GM12872 (cell line): ENCODE measurements at regions not wholly inside any gene's neighbourhood (a gene's known extent, or its start where the extent isn't known, plus 50 kb on each side); places are given as distances from the start of the nearest gene placed in this dataset.

Experiments
- TF ChIP-seq, protein P1 (sequence below): IDR thresholded peaks from 3 replicates; pipeline ENCODE4 v1.5.1; 2011; ENCODE audit warnings: low read depth, mild to moderate bottlenecking, low read length, moderate library complexity; ENCODE audit not compliant: insufficient read depth

DNA sequence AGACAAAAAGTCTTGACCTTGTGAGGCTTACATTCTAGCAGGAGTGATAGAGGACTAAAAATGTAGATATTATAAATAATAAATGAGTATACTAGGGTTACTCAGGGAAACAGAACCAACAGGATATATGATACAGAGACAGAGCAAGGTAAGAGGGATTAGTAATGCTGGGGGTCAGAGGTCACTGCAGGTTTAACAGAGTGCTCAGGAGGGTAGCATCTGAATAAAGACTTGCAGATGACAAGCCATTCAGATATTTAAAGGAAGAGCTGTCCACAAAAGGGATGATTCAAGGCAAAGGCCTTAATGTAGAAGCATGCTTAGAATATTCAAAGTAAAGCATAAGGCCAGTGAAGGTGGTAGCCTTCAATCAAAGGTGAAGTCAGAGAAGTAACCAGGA, 65.6 kb upstream of the SEMA6A start:
- TF ChIP-seq, protein P1, sequence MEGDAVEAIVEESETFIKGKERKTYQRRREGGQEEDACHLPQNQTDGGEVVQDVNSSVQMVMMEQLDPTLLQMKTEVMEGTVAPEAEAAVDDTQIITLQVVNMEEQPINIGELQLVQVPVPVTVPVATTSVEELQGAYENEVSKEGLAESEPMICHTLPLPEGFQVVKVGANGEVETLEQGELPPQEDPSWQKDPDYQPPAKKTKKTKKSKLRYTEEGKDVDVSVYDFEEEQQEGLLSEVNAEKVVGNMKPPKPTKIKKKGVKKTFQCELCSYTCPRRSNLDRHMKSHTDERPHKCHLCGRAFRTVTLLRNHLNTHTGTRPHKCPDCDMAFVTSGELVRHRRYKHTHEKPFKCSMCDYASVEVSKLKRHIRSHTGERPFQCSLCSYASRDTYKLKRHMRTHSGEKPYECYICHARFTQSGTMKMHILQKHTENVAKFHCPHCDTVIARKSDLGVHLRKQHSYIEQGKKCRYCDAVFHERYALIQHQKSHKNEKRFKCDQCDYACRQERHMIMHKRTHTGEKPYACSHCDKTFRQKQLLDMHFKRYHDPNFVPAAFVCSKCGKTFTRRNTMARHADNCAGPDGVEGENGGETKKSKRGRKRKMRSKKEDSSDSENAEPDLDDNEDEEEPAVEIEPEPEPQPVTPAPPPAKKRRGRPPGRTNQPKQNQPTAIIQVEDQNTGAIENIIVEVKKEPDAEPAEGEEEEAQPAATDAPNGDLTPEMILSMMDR, result no peak

DNA sequence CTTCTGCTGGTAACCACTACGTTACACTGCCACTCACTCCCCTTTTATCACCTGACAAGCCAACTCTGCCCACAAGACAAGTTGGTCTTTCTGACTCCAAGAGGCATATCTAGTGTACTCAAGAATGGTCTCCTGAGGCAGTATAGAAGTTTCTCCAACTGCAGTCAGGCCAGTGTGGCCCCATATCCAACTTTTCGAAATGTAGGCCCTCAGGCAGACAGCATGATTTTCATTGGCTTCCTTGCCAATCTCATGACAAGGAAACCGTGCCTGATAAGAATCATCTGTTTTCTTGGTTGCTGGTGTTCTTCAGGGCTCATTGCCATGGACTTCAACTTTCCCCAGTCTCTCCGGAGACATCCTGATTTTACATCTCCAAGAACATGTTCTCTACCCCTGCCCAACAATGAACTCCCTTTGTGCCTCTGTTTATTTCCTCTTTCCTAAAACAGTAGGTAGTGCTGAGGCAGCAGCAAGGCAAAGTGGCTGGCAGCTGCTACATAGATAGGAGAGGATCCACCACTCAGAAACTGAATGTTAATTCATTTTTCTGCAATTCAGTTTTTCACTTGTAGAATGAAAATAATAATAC, 62.6 kb upstream of the SEMA6A start:
- TF ChIP-seq, protein P1, result no peak

DNA sequence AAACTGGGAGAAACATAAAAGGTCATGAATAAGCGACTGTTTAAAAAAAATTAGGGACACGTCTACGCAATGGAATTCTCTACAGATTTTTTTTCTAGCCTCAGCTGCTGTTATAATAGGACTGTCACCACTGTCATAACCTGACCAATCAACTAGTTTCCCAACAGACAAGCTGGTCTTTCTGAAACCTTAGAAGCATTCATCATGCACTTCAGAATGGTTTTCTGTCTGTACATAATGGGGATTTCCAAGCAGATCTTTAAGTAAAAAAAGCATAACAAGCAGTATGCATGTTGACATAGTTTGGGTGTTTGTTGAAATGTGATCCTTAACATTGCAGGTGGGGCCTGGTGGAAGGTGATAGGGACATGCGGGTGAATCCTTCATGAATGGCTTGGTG, 58.3 kb upstream of the SEMA6A start:
- TF ChIP-seq, protein P1, result no peak

DNA sequence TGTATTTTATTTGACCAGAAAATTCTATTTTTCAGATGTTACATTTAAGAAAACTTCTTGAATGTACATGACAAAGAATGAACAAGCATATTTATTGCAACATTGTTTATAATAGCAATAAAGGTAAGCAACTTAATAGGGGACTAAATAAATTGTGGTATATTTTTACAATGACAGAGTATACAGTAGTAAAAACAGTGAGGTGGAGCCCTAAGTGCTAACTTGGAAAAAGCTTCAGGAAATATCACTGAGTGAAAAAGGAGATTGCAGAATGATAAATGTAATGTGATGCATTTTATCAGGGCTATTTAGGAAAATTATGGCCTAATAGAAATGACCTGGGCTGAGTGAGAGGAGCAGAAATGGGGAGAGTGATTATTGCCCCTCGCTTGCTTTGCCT, 56.5 kb upstream of the SEMA6A start:
- TF ChIP-seq, protein P1, result no peak

DNA sequence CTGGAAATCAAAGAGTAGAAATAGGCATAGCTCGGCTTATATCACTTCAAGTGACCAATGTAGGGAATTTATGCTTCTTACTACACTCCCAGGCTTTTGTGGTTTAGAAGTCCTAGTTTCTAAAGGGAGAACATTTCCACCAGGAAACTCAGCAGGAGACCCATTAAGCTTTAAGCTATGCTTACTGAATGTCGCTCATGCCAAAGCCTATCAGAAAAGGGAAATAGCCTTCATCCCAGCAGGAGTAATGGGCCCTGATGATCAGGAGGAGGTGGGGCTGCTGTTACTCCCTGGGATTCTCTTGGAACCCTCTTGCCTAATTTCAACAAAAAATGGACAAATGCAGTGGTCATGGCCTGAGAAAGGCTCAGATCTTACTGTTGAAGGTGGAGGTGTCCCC, 54.5 kb upstream of the SEMA6A start:
- TF ChIP-seq, protein P1, result no peak

DNA sequence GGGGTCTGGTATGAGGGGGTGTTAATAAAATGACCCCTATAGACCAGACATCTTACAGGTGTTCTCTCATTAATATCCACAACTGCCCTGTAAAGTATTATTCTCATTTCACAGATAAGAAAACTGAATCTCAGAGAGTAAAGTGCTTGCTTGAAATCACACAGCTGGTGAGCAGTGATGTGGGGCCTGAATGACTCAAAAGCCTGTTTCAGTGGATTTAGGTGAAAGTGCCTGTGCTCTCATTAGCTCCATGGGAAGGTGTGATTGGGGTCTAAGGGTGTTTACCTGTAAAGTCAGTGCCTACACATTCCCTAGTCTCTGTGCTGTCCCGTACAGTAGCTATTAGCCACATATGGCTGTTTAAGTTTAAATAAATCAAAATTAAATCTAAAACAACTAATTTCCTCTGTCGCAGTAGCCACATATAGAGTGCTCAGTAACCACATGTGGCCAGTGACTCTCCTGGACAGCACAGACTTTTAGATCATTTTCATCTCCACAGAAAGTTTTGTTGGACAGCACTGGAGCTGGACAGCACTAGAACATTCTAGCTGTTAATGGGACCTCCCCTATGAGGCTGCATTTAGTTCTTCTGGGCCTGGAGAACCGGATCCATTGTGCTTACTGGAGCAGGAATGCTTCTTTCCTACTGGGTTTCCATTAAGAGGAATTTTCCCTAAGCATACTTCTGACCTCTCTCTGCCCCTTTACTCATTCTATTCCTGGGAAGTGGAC, 52.5 kb upstream of the SEMA6A start:
- TF ChIP-seq, protein P1, result no peak

DNA sequence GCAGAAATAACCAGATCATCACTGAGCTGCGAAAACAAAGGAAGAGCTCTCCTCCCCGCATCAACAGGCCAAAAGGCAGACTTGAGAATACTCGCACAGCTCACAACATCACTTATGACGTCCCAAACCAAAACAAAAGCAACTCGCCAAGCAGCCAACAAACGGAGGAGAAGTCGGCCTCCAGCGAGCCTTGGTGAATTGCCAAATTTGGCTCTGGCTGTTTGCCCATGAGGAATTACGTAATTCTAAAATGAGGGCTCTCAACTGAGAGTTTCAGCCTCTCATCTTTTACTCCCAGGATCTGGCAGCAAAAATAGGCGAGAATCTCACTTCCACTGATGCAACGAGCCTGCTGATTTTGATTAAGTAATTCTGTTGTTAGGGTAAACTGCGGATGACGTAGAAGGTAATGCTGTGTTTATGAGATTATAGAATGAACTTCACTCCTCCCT, 51.7 kb upstream of the SEMA6A start:
- TF ChIP-seq, protein P1, result no peak
